Osteocyte (in vitro differentiated cells): ENCODE measurements at regions not wholly inside any gene's neighbourhood (a gene's known extent, or its start where the extent isn't known, plus 50 kb on each side); places are given as distances from the start of the nearest gene placed in this dataset.

Experiments used
- DNase-seq: peaks from one replicate; pipeline ENCODE4 v3.0.0; 2021; ENCODE audit warnings: mixed read lengths; ENCODE audit not compliant: unreplicated experiment; ENCODE audit errors: extremely low spot score
- H3K27ac Mint-ChIP-seq: one replicate; pipeline ENCODE4 v1.8.0; 2021; ENCODE audit warnings: mild to moderate bottlenecking, mixed read lengths; ENCODE audit not compliant: unreplicated experiment
- H3K27me3 Mint-ChIP-seq: one replicate; pipeline ENCODE4 v1.8.0; 2021; ENCODE audit warnings: mixed read lengths; ENCODE audit not compliant: unreplicated experiment
- H3K36me3 Mint-ChIP-seq: one replicate; pipeline ENCODE4 v1.8.0; 2021; ENCODE audit warnings: mixed read lengths; ENCODE audit not compliant: unreplicated experiment
- H3K4me1 Mint-ChIP-seq: one replicate; pipeline ENCODE4 v1.8.0; 2021; ENCODE audit warnings: mixed read lengths; ENCODE audit not compliant: unreplicated experiment
- H3K4me3 Mint-ChIP-seq: one replicate; pipeline ENCODE4 v1.8.0; 2021; ENCODE audit warnings: mild to moderate bottlenecking, moderate library complexity, mixed read lengths; ENCODE audit not compliant: unreplicated experiment
- H3K9me3 Mint-ChIP-seq: one replicate; pipeline ENCODE4 v1.8.0; 2021; ENCODE audit warnings: mixed read lengths; ENCODE audit not compliant: unreplicated experiment
- TF ChIP-seq, protein P1 (sequence below): fragments of 200-600 bp; sonication (generic); IDR thresholded peaks from 2 replicates; pipeline ENCODE4 v1.5.0; 2021; ENCODE audit warnings: antibody characterized with exemption, mild to moderate bottlenecking, moderate library complexity

DNA sequence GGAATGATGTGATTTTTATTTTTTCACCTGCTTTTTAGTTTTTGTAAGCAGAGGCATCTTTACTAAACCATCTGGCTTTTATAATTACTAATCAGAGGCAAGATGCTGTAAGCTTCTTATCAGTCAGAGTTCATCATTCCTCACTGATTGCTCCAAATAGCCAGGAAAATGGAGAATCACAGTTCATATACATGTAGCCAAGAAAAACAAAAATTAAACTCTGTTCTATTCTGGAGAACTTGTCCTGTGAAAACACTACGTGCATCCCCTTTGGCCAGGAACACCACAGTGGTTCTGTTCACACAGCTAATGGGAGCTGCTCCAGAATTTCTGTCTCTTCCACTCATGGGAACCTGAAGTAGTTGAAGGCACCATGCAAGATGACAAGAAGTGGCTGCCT, 725.5 kb upstream of the CHRM3 start:
- Mint-ChIP-seq H3K27ac (peak overlapping the region; percentile 3), H3K4me3 (no peak overlapping the region), H3K27me3 (no peaks in the 10 kb centered on the region), H3K36me3 (peaks cover 2% of the 10 kb centered on the region), H3K9me3 (peaks cover 10% of the 10 kb centered on the region), H3K4me1 (peaks cover 21% of the 10 kb centered on the region)
- TF ChIP-seq, protein P1, sequence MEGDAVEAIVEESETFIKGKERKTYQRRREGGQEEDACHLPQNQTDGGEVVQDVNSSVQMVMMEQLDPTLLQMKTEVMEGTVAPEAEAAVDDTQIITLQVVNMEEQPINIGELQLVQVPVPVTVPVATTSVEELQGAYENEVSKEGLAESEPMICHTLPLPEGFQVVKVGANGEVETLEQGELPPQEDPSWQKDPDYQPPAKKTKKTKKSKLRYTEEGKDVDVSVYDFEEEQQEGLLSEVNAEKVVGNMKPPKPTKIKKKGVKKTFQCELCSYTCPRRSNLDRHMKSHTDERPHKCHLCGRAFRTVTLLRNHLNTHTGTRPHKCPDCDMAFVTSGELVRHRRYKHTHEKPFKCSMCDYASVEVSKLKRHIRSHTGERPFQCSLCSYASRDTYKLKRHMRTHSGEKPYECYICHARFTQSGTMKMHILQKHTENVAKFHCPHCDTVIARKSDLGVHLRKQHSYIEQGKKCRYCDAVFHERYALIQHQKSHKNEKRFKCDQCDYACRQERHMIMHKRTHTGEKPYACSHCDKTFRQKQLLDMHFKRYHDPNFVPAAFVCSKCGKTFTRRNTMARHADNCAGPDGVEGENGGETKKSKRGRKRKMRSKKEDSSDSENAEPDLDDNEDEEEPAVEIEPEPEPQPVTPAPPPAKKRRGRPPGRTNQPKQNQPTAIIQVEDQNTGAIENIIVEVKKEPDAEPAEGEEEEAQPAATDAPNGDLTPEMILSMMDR: no peak
- DNase-seq: no peak

DNA sequence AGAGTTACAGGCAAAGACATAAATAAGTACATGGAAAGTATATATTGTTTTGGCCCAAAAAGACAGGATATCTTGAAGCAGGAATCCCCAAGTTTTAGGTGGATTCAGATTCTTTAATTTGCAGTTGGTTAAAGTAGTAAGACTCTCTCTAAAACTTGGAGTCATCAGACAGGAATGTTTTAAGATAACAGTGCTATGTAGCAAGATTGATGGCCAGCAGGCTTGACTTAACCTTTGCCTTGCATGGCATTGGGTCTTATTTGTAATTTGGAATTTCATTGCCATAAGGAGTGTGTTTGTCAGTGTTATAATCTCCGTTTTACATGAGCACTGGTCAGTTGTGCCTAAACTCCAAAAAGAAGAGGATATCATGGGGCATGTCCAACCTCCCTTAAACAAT, 727.6 kb upstream of the CHRM3 start:
- H3K27me3 Mint-ChIP-seq: no peaks in the 10 kb centered on the region
- H3K4me1 Mint-ChIP-seq: peaks cover 38% of the 10 kb centered on the region
- TF ChIP-seq, protein P1: no peak
- H3K4me3 Mint-ChIP-seq: no peak overlapping the region
- DNase-seq: no peak
- peaks cover 2% of the 10 kb centered on the region for H3K36me3 Mint-ChIP-seq
- H3K9me3 Mint-ChIP-seq: peaks cover 10% of the 10 kb centered on the region
- H3K27ac Mint-ChIP-seq: peak overlapping the region; percentile 52

DNA sequence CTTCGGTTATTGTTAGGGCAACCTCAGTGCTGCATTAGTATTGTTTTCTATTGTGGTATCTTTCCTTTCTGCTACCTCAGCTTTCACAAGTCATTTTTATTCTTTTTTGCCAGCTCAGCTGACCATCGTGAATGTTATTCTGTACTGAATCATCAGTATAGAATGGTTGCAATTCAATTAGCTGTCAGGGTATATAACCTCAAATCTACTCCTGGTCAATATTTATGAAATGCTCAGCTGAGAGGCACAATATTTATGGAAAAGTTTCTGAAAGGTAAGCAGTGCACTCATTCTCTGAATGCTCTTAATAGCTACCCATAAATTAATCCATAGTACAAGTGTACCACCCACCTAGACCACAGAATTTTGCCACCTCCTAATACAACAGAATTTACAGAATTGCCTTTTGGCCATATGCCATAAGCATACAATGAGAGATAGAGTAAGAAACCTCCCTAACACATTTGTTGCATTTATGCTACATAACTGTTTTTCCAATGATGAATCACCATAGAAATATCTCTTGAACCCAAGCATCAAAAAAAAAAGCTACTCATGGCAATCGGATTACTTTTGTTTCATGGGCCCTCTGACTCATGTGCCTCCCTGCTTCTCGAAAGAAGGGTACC, 732.6 kb upstream of the CHRM3 start:
- TF ChIP-seq, protein P1: no peak
- peak overlapping the region; percentile 12 for H3K4me3 Mint-ChIP-seq
- H3K36me3 Mint-ChIP-seq: peaks cover 5% of the 10 kb centered on the region
- H3K4me1 Mint-ChIP-seq: peaks cover 47% of the 10 kb centered on the region
- DNase-seq: no peak
- H3K27me3 Mint-ChIP-seq: no peaks in the 10 kb centered on the region
- H3K27ac Mint-ChIP-seq: peak overlapping the region; percentile 78
- peaks cover 5% of the 10 kb centered on the region for H3K9me3 Mint-ChIP-seq

DNA sequence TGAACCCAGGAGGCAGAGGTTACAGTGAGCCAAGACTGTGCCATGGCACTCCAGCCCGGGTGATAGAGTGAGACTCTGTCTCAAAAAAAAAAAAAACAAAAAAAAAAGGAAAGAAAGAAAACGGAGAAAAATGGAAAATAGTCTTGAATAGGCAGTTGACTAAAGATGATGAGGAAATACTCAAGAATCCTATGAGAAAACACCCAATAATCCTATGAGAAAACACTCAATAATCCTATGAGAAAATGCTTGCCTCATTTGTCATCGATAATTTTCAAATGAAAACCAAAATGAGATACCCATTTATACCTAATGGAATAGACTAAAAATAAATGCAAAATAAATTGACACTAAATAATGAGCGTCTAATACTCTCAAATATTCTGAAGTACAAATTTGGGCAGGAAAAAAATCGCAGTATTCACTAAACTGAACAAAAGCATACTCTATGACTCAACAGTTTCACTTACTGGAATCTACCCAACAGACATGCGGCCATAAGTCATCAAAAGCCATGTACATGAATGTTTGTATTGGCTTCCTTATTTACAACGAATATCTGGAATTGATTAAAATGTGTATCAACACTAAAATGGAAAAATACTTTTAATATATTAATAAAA, 733.9 kb upstream of the CHRM3 start:
- H3K9me3 Mint-ChIP-seq: peaks cover 5% of the 10 kb centered on the region
- no peaks in the 10 kb centered on the region for H3K27me3 Mint-ChIP-seq
- DNase-seq: no peak
- H3K36me3 Mint-ChIP-seq: peaks cover 4% of the 10 kb centered on the region
- H3K4me3 Mint-ChIP-seq: no peak overlapping the region
- H3K4me1 Mint-ChIP-seq: peaks cover 54% of the 10 kb centered on the region
- TF ChIP-seq, protein P1: no peak
- peak overlapping the region; percentile 85 for H3K27ac Mint-ChIP-seq

DNA sequence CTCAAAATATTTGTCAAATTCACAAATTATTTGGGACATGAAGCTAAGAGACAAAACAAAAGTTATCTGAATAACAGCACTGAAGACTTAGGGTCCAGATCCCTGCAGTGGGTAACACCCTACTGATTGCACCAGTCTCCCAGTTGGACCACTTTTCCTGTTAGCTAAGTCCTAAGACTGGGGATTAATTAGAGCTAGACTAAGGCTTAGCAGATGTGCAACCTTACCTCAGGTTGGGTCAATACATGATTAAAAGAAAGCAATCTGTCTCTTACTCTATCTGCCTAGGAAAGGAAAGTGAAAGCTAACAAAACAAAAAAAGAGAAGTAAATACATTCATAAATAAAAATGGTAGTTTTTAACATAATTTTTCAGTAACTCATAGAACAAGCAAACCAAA, 737.2 kb upstream of the CHRM3 start:
- no peak for DNase-seq
- no peak overlapping the region for H3K4me3 Mint-ChIP-seq
- peaks cover 4% of the 10 kb centered on the region for H3K36me3 Mint-ChIP-seq
- H3K27ac Mint-ChIP-seq: peak overlapping the region; percentile 17
- H3K27me3 Mint-ChIP-seq: no peaks in the 10 kb centered on the region
- peaks cover 42% of the 10 kb centered on the region for H3K4me1 Mint-ChIP-seq
- H3K9me3 Mint-ChIP-seq: peaks cover 5% of the 10 kb centered on the region
- TF ChIP-seq, protein P1: no peak
